ENCODE measurements at regions not wholly inside any gene's neighbourhood (a gene's known extent, or its start where the extent isn't known, plus 50 kb on each side); places are given as distances from the start of the nearest gene placed in this dataset.

- no peaks in the 10 kb centered on the region for H3K79me1 ChIP-seq (replicated peaks; ENCODE audit: low read length, poor library complexity, severe bottlenecking)
- H3K14ac ChIP-seq (ENCODE audit: low read length in 2 of 2), result no peak overlapping the region
- no peak overlapping the region for H3K27ac ChIP-seq (ENCODE audit: low read length, poor library complexity, severe bottlenecking)
- no peak overlapping the region for H3K9ac ChIP-seq (ENCODE audit: low read length)
- no peak overlapping the region for H3K18ac ChIP-seq (ENCODE audit: low read depth in 1 of 2, low read length in 2 of 2)
- H2BK120ac ChIP-seq (ENCODE audit: low read depth, low read length), result no peak overlapping the region
- no peaks in the 10 kb centered on the region for H3K4me1 ChIP-seq (ENCODE audit: control insufficient read depth, insufficient read depth, low read depth, low read length)
- H3K36me3 ChIP-seq (ENCODE audit: control insufficient read depth in 1 of 2, insufficient read depth in 2 of 2, low read depth in 1 of 2, low read length in 2 of 2), result no peaks in the 10 kb centered on the region
- 96% methylated on average over 16 of the region's 16 CpGs for WGBS
- no peak overlapping the region for H2AFZ ChIP-seq (ENCODE audit: low read depth, low read length)
- H2BK5ac ChIP-seq (ENCODE audit: low read depth, low read length, poor library complexity, severe bottlenecking), result no peak overlapping the region
- H3K4me2 ChIP-seq (ENCODE audit: low read length, poor library complexity, severe bottlenecking), result no peak overlapping the region
- peaks cover 2% of the 10 kb centered on the region for H3K9me3 ChIP-seq (ENCODE audit: control insufficient read depth, low read length)
- H4K8ac ChIP-seq (ENCODE audit: low read length), result no peak overlapping the region
- no peak overlapping the region for H2BK15ac ChIP-seq (ENCODE audit: low read depth, poor library complexity, severe bottlenecking)
- no peaks in the 10 kb centered on the region for H3K27me3 ChIP-seq (ENCODE audit: control insufficient read depth in 1 of 2, insufficient read depth in 1 of 2, low read length in 2 of 2)
- H3K4ac ChIP-seq (ENCODE audit: low read depth in 1 of 2, low read length in 2 of 2), result no peak overlapping the region
- H2AK5ac ChIP-seq (ENCODE audit: low read length, severe bottlenecking), result no peak overlapping the region
- H3K23ac ChIP-seq (ENCODE audit: low read length in 2 of 2), result no peak overlapping the region
- DNase-seq, result no peak
- no peak overlapping the region for H3K4me3 ChIP-seq (ENCODE audit: insufficient read depth in 1 of 2, low read depth in 1 of 2, low read length in 2 of 2)
- H4K91ac ChIP-seq (ENCODE audit: low read length), result no peak overlapping the region
- no peak overlapping the region for H2BK12ac ChIP-seq (ENCODE audit: low read length in 2 of 2)
Measured at GRCh38 chr1:80495806-80496205, 1304.9 kb upstream of the ADGRL2 start.

- H4K91ac ChIP-seq (ENCODE audit: low read length), result no peak overlapping the region
- H3K4ac ChIP-seq (ENCODE audit: low read depth in 1 of 2, low read length in 2 of 2), result no peak overlapping the region
- H2AK5ac ChIP-seq (ENCODE audit: low read length, severe bottlenecking), result no peak overlapping the region
- no peak overlapping the region for H2BK15ac ChIP-seq (ENCODE audit: low read depth, poor library complexity, severe bottlenecking)
- no peak overlapping the region for H3K4me2 ChIP-seq (ENCODE audit: low read length, poor library complexity, severe bottlenecking)
- DNase-seq, result no peak
- no peak overlapping the region for H3K4me3 ChIP-seq (ENCODE audit: insufficient read depth in 1 of 2, low read depth in 1 of 2, low read length in 2 of 2)
- no peak overlapping the region for H3K23ac ChIP-seq (ENCODE audit: low read length in 2 of 2)
- H2AFZ ChIP-seq (ENCODE audit: low read depth, low read length), result no peak overlapping the region
- no peak overlapping the region for H3K9ac ChIP-seq (ENCODE audit: low read length)
- H3K27ac ChIP-seq (ENCODE audit: low read length, poor library complexity, severe bottlenecking), result no peak overlapping the region
- peaks cover 4% of the 10 kb centered on the region for H3K9me3 ChIP-seq (ENCODE audit: control insufficient read depth, low read length)
- H3K27me3 ChIP-seq (ENCODE audit: control insufficient read depth in 1 of 2, insufficient read depth in 1 of 2, low read length in 2 of 2), result no peaks in the 10 kb centered on the region
- H2BK12ac ChIP-seq (ENCODE audit: low read length in 2 of 2), result no peak overlapping the region
- no peak overlapping the region for H3K18ac ChIP-seq (ENCODE audit: low read depth in 1 of 2, low read length in 2 of 2)
- H4K8ac ChIP-seq (ENCODE audit: low read length), result no peak overlapping the region
- H3K36me3 ChIP-seq (ENCODE audit: control insufficient read depth in 1 of 2, insufficient read depth in 2 of 2, low read depth in 1 of 2, low read length in 2 of 2), result no peaks in the 10 kb centered on the region
- H3K4me1 ChIP-seq (ENCODE audit: control insufficient read depth, insufficient read depth, low read depth, low read length), result no peaks in the 10 kb centered on the region
- no peak overlapping the region for H2BK120ac ChIP-seq (ENCODE audit: low read depth, low read length)
- H2BK5ac ChIP-seq (ENCODE audit: low read depth, low read length, poor library complexity, severe bottlenecking), result no peak overlapping the region
- no peaks in the 10 kb centered on the region for H3K79me1 ChIP-seq (replicated peaks; ENCODE audit: low read length, poor library complexity, severe bottlenecking)
- no CpG with 5 or more reads among the region's 1 CpG for WGBS
- H3K14ac ChIP-seq (ENCODE audit: low read length in 2 of 2), result no peak overlapping the region
Measured at GRCh38 chr1:80472145-80472544, 1328.6 kb upstream of the ADGRL2 start.

DNA sequence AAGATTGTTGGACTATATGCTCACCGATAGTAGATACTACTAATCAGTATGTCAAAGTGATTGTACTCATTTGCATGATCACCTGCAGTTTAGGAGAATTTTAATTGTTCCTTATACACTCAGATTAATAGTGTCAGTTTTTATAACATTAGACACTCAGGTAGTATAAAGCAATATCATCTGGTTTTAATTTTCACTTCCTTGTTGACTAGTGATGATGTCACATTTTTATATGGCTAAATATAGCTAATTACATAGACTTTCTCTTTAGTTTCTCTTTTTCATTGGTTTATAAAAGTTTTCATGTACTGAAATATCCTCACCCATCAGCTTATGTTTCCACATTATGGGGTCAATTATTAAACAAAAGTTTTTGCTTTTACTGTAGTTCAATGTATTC lies 1332.4 kb upstream of the ADGRL2 start:
- DNase-seq, result no peak
- no peak overlapping the region for H3K4ac ChIP-seq (ENCODE audit: low read depth in 1 of 2, low read length in 2 of 2)
- no peak overlapping the region for H2AFZ ChIP-seq (ENCODE audit: low read depth, low read length)
- no peak overlapping the region for H2BK5ac ChIP-seq (ENCODE audit: low read depth, low read length, poor library complexity, severe bottlenecking)
- H3K27ac ChIP-seq (ENCODE audit: low read length, poor library complexity, severe bottlenecking), result no peak overlapping the region
- no peaks in the 10 kb centered on the region for H3K4me1 ChIP-seq (ENCODE audit: control insufficient read depth, insufficient read depth, low read depth, low read length)
- H3K27me3 ChIP-seq (ENCODE audit: control insufficient read depth in 1 of 2, insufficient read depth in 1 of 2, low read length in 2 of 2), result no peaks in the 10 kb centered on the region
- H2AK5ac ChIP-seq (ENCODE audit: low read length, severe bottlenecking), result no peak overlapping the region
- H3K4me2 ChIP-seq (ENCODE audit: low read length, poor library complexity, severe bottlenecking), result no peak overlapping the region
- no peak overlapping the region for H2BK12ac ChIP-seq (ENCODE audit: low read length in 2 of 2)
- H3K36me3 ChIP-seq (ENCODE audit: control insufficient read depth in 1 of 2, insufficient read depth in 2 of 2, low read depth in 1 of 2, low read length in 2 of 2), result no peaks in the 10 kb centered on the region
- no peak overlapping the region for H3K14ac ChIP-seq (ENCODE audit: low read length in 2 of 2)
- no peak overlapping the region for H3K18ac ChIP-seq (ENCODE audit: low read depth in 1 of 2, low read length in 2 of 2)
- H3K4me3 ChIP-seq (ENCODE audit: insufficient read depth in 1 of 2, low read depth in 1 of 2, low read length in 2 of 2), result no peak overlapping the region
- no peak overlapping the region for H2BK15ac ChIP-seq (ENCODE audit: low read depth, poor library complexity, severe bottlenecking)
- no peak overlapping the region for H4K91ac ChIP-seq (ENCODE audit: low read length)
- H3K23ac ChIP-seq (ENCODE audit: low read length in 2 of 2), result no peak overlapping the region
- H3K9ac ChIP-seq (ENCODE audit: low read length), result no peak overlapping the region
- WGBS, result no CpG with 5 or more reads among the region's 1 CpG
- no peaks in the 10 kb centered on the region for H3K79me1 ChIP-seq (replicated peaks; ENCODE audit: low read length, poor library complexity, severe bottlenecking)
- peaks cover 4% of the 10 kb centered on the region for H3K9me3 ChIP-seq (ENCODE audit: control insufficient read depth, low read length)
- no peak overlapping the region for H2BK120ac ChIP-seq (ENCODE audit: low read depth, low read length)
- no peak overlapping the region for H4K8ac ChIP-seq (ENCODE audit: low read length)

DNA sequence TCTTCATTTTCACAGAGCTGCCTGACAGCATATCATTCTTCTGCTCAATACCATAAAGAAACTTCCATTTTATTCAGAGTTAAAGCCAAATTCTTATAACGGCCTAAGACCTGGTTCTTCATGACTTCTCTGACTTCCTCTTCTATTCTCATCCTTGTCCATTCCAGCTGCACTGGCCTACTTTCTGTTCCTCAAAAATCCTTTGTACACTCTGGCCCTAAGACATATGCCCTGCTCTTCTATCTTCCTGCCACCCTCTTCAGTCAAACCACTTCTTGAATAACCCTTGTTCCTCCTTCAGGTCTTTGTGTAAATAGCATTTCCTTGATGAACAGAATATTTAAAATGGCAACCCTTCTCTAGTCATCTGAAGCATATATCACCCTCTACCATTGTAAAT lies 1338.7 kb upstream of the ADGRL2 start:
- DNase-seq, result no peak
- Histone ChIP-seq H3K4me1 (ENCODE audit: control insufficient read depth, insufficient read depth, low read depth, low read length) (no peaks in the 10 kb centered on the region), H2BK15ac (ENCODE audit: low read depth, poor library complexity, severe bottlenecking) (no peak overlapping the region), H3K27me3 (ENCODE audit: control insufficient read depth in 1 of 2, insufficient read depth in 1 of 2, low read length in 2 of 2) (no peaks in the 10 kb centered on the region), H4K91ac (ENCODE audit: low read length) (no peak overlapping the region), H2BK5ac (ENCODE audit: low read depth, low read length, poor library complexity, severe bottlenecking) (no peak overlapping the region), H2BK120ac (ENCODE audit: low read depth, low read length) (no peak overlapping the region), H3K4ac (ENCODE audit: low read depth in 1 of 2, low read length in 2 of 2) (no peak overlapping the region), H3K4me2 (ENCODE audit: low read length, poor library complexity, severe bottlenecking) (no peak overlapping the region), H2BK12ac (ENCODE audit: low read length in 2 of 2) (no peak overlapping the region), H3K23ac (ENCODE audit: low read length in 2 of 2) (no peak overlapping the region), H3K36me3 (ENCODE audit: control insufficient read depth in 1 of 2, insufficient read depth in 2 of 2, low read depth in 1 of 2, low read length in 2 of 2) (no peaks in the 10 kb centered on the region), H3K14ac (ENCODE audit: low read length in 2 of 2) (no peak overlapping the region), H3K9ac (ENCODE audit: low read length) (no peak overlapping the region), H4K8ac (ENCODE audit: low read length) (no peak overlapping the region), H3K79me1 (replicated peaks; ENCODE audit: low read length, poor library complexity, severe bottlenecking) (no peaks in the 10 kb centered on the region), H2AK5ac (ENCODE audit: low read length, severe bottlenecking) (no peak overlapping the region), H3K27ac (ENCODE audit: low read length, poor library complexity, severe bottlenecking) (no peak overlapping the region), H2AFZ (ENCODE audit: low read depth, low read length) (no peak overlapping the region), H3K9me3 (ENCODE audit: control insufficient read depth, low read length) (no peaks in the 10 kb centered on the region), H3K4me3 (ENCODE audit: insufficient read depth in 1 of 2, low read depth in 1 of 2, low read length in 2 of 2) (no peak overlapping the region), H3K18ac (ENCODE audit: low read depth in 1 of 2, low read length in 2 of 2) (no peak overlapping the region)
- 91% methylated on average over 1 of the region's 1 CpG for WGBS

Measured in mesenchymal stem cell (in vitro differentiated cells and primary cell).